C4-2B (cell line): ENCODE measurements at regions not wholly inside any gene's neighbourhood (a gene's known extent, or its start where the extent isn't known, plus 50 kb on each side); places are given as distances from the start of the nearest gene placed in this dataset.
A peak's percentile ranks its signal among the peaks of the same experiment; 100 is the strongest.

Experiments
- H3K27ac ChIP-seq: fragments of 450-650 bp; 2 replicates; pipeline ENCODE4 v1.5.1; 2017
- CTCF ChIP-seq: fragments of 450-650 bp; conservative IDR thresholded peaks from 2 replicates; pipeline ENCODE4 v1.5.1; 2017; ENCODE audit warnings: mild to moderate bottlenecking
- ZFX ChIP-seq: fragments of 450-650 bp; IDR thresholded peaks from 2 replicates; pipeline ENCODE4 v1.6.1; 2017

- H3K27ac ChIP-seq, result no peak overlapping the region
- TF ChIP-seq ZFX, result no peak
- TF ChIP-seq CTCF, result no peak
These were observed 243.9 kb upstream of the AGTR1 start for GRCh38 chr3:148453781-148454191.

GRCh38 chr3:148455098-148455497 is 242.6 kb upstream of the AGTR1 start:
- no peak for TF ChIP-seq CTCF
- TF ChIP-seq ZFX, result no peak

GRCh38 chr3:148457886-148458285 is 239.8 kb upstream of the AGTR1 start:
- no peak for TF ChIP-seq CTCF
- no peak overlapping the region for H3K27ac ChIP-seq

More at GRCh38 chr3:148455098-148455497, 242.6 kb upstream of the AGTR1 start:
- no peak overlapping the region for H3K27ac ChIP-seq

GRCh38 chr3:148459931-148460513 is 237.7 kb upstream of the AGTR1 start:
- TF ChIP-seq ZFX (no peak), CTCF (peak; percentile 74)
- no peak overlapping the region for H3K27ac ChIP-seq

- no peak overlapping the region for H3K27ac ChIP-seq
- TF ChIP-seq CTCF, result no peak
- TF ChIP-seq ZFX, result no peak
These were observed 237.0 kb upstream of the AGTR1 start for GRCh38 chr3:148460686-148461085.

- TF ChIP-seq ZFX (no peak), CTCF (no peak)
- no peak overlapping the region for H3K27ac ChIP-seq
These were observed 233.5 kb upstream of the AGTR1 start for GRCh38 chr3:148464246-148464645.

GRCh38 chr3:148466143-148466542 is 231.6 kb upstream of the AGTR1 start:
- TF ChIP-seq CTCF (no peak), ZFX (no peak)
- H3K27ac ChIP-seq, result no peak overlapping the region
